IMR-90 (cell line): ENCODE measurements at regions not wholly inside any gene's neighbourhood (a gene's known extent, or its start where the extent isn't known, plus 50 kb on each side); places are given as distances from the start of the nearest gene placed in this dataset.

ENCODE experiments used
- ATAC-seq: fragments of 200-7000 bp; cut with Tn5 transposase; 2 replicates; pipeline ENCODE4 v1.9.1; 2020; ENCODE audit warnings: low read depth, mild to moderate bottlenecking, moderate library complexity
- BruUV-seq: library from RNA; stranded (reverse); fragments of 400-500 nt; replicated peaks from 2 replicates; lab custom pipeline; 2021; lab: Mats Ljungman, UMichigan
- CTCF ChIA-PET: fragments of 300-600 bp; formaldehyde crosslinking; extraction: SDS; loops from one replicate; lab custom pipeline; 2021; ENCODE audit warnings: antibody characterized with exemption; lab: Yijun Ruan, JAX
- POLR2A ChIA-PET: fragments of 300-600 bp; sonication (Branson Sonifier 250); formaldehyde crosslinking; loops from one replicate; lab custom pipeline; 2022; ENCODE audit warnings: antibody characterized with exemption; ENCODE audit not compliant: unreplicated experiment; lab: Charles Lee
- DNase-seq: peaks from one replicate; pipeline ENCODE4 v3.0.0; 2013
- H2AFZ ChIP-seq: replicated peaks from 2 replicates; pipeline ENCODE3; 2013; ENCODE audit warnings: low read length, mild to moderate bottlenecking; ENCODE audit not compliant: poor library complexity
- H2AK5ac ChIP-seq: 2 replicates; pipeline ENCODE4 v1.6.1; 2013; ENCODE audit warnings: low read depth, low read length, inconsistent platforms
- H2AK9ac ChIP-seq: replicated peaks from 2 replicates; pipeline ENCODE3; 2013; ENCODE audit warnings: mild to moderate bottlenecking, low read depth, low read length, moderate library complexity; ENCODE audit not compliant: poor library complexity
- H2BK120ac ChIP-seq: 2 replicates; pipeline ENCODE4 v1.6.1; 2013; ENCODE audit warnings: low read depth, low read length, inconsistent platforms
- H2BK15ac ChIP-seq: 3 replicates; pipeline ENCODE4 v1.6.1; 2013; ENCODE audit warnings: low read depth, low read length, inconsistent platforms
- H2BK20ac ChIP-seq: 2 replicates; pipeline ENCODE4 v1.6.1; 2013; ENCODE audit warnings: low read depth, mild to moderate bottlenecking, inconsistent platforms, low read length, moderate library complexity
- H2BK5ac ChIP-seq: 2 replicates; pipeline ENCODE4 v1.6.1; 2013; ENCODE audit warnings: mild to moderate bottlenecking, low read depth, low read length, inconsistent platforms; ENCODE audit not compliant: poor library complexity, severe bottlenecking
- H3K14ac ChIP-seq: replicated peaks from 2 replicates; pipeline ENCODE4 v1.6.1; 2013; ENCODE audit warnings: low read depth, low read length, inconsistent platforms
- H3K18ac ChIP-seq: 2 replicates; pipeline ENCODE4 v1.6.1; 2013; ENCODE audit warnings: low read depth, low read length, control low read depth
- H3K23ac ChIP-seq: 2 replicates; pipeline ENCODE4 v1.6.1; 2013; ENCODE audit warnings: low read depth, low read length, inconsistent platforms
- H3K27ac ChIP-seq: 2 replicates; pipeline ENCODE4 v1.5.1; 2013; ENCODE audit warnings: mild to moderate bottlenecking, control low read depth, low read length; ENCODE audit not compliant: insufficient read depth
- H3K27me3 ChIP-seq: 2 replicates; pipeline ENCODE4 v1.6.1; 2013; ENCODE audit warnings: low read length; ENCODE audit not compliant: control insufficient read depth, insufficient read depth
- H3K36me3 ChIP-seq: 2 replicates; pipeline ENCODE4 v1.6.1; 2013; ENCODE audit warnings: low read length, mixed read lengths; ENCODE audit not compliant: control insufficient read depth, insufficient read depth
- H3K4ac ChIP-seq: 2 replicates; pipeline ENCODE4 v1.6.1; 2013; ENCODE audit warnings: low read depth, low read length, inconsistent platforms
- H3K4me1 ChIP-seq: 2 replicates; pipeline ENCODE4 v1.6.1; 2013; ENCODE audit warnings: low read length, mixed read lengths; ENCODE audit not compliant: control insufficient read depth, insufficient read depth
- H3K4me2 ChIP-seq: 2 replicates; pipeline ENCODE4 v1.6.1; 2013; ENCODE audit warnings: low read depth, mild to moderate bottlenecking, control low read depth, low read length, moderate library complexity
- H3K4me3 ChIP-seq: 2 replicates; pipeline ENCODE4 v1.5.1; 2013; ENCODE audit warnings: low read depth, mild to moderate bottlenecking, control low read depth, low read length, moderate library complexity; ENCODE audit not compliant: insufficient read depth
- H3K56ac ChIP-seq: 2 replicates; pipeline ENCODE4 v1.6.1; 2013; ENCODE audit warnings: low read length, inconsistent platforms; ENCODE audit not compliant: insufficient read depth; ENCODE audit errors: extremely low read depth
- H3K79me1 ChIP-seq, 2 experiments: 2 replicates each; pipeline ENCODE4 v1.6.1; 2013; ENCODE audit warnings: low read length in 2 of 2, inconsistent platforms in 1 of 2, low read depth in 1 of 2
- H3K9ac ChIP-seq: 2 replicates; pipeline ENCODE4 v1.6.1; 2013; ENCODE audit warnings: low read depth, low read length, control low read depth
- H3K9me1 ChIP-seq: 2 replicates; pipeline ENCODE4 v1.6.1; 2013; ENCODE audit warnings: low read length, inconsistent platforms; ENCODE audit not compliant: insufficient read depth
- H3K9me3 ChIP-seq: 2 replicates; pipeline ENCODE4 v1.6.1; 2013; ENCODE audit warnings: low read length; ENCODE audit not compliant: control insufficient read depth, insufficient read depth
- H4K20me1 ChIP-seq: 2 replicates; pipeline ENCODE4 v1.6.1; 2013; ENCODE audit warnings: low read length, inconsistent platforms; ENCODE audit not compliant: insufficient read depth
- H4K5ac ChIP-seq: 2 replicates; pipeline ENCODE4 v1.6.1; 2013; ENCODE audit warnings: mild to moderate bottlenecking, low read depth, low read length, control low read depth
- H4K8ac ChIP-seq, 2 experiments: 2 replicates each; pipeline ENCODE4 v1.6.1; 2013; ENCODE audit warnings: low read depth in 2 of 2, low read length in 2 of 2, control low read depth in 1 of 2, inconsistent platforms in 1 of 2
- H4K91ac ChIP-seq: 2 replicates; pipeline ENCODE4 v1.6.1; 2013; ENCODE audit warnings: low read depth, low read length, inconsistent platforms; ENCODE audit not compliant: insufficient read depth
- ELK1 ChIP-seq: fragments of 150-350 bp; IDR thresholded peaks from 2 replicates; pipeline ENCODE4 v1.6.1; 2016; ENCODE audit warnings: low read depth, mild to moderate bottlenecking, low read length, moderate library complexity, borderline replicate concordance
- MAFK ChIP-seq: IDR thresholded peaks from 2 replicates; pipeline ENCODE4 v1.6.1; 2012; ENCODE audit warnings: low read depth, low read length, improper control_type of control experiment
- MAZ ChIP-seq: IDR thresholded peaks from 2 replicates; pipeline ENCODE4 v1.6.1; 2012; ENCODE audit warnings: low read depth, mild to moderate bottlenecking, low read length, improper control_type of control experiment, moderate library complexity, borderline replicate concordance
- NFE2L2 ChIP-seq: fragments of 150-350 bp; IDR thresholded peaks from 2 replicates; pipeline ENCODE4 v1.6.1; 2016; ENCODE audit warnings: low read depth, mild to moderate bottlenecking, low read length
- RAD21 ChIP-seq: IDR thresholded peaks from 2 replicates; pipeline ENCODE4 v1.6.1; 2012; ENCODE audit warnings: low read length, improper control_type of control experiment
- RCOR1 ChIP-seq: IDR thresholded peaks from 2 replicates; pipeline ENCODE4 v1.6.1; 2012; ENCODE audit warnings: mild to moderate bottlenecking, low read length, improper control_type of control experiment; ENCODE audit not compliant: insufficient replicate concordance
- RFX5 ChIP-seq: IDR thresholded peaks from 2 replicates; pipeline ENCODE4 v1.8.0; 2012; ENCODE audit warnings: low read depth, mild to moderate bottlenecking, low read length, moderate library complexity
- USF2 ChIP-seq: fragments of 150-350 bp; IDR thresholded peaks from 2 replicates; pipeline ENCODE4 v1.6.1; 2017; ENCODE audit warnings: mild to moderate bottlenecking, antibody characterized with exemption, low read length, low read depth
- WGBS, 2 experiments: methylation state at CpG; one replicate each; pipeline versions ENCODE4 v1.1.5 to v1.1.7; 2013; ENCODE audit warnings: missing lambda C conversion rate in 2 of 2; ENCODE audit not compliant: insufficient read length in 1 of 2; ENCODE audit errors: extremely low coverage in 2 of 2; 5-methylcytosine and 5-hydroxymethylcytosine counted together
- dilution Hi-C: fragments of 300-500 bp; cut with HindIII; formaldehyde crosslinking; loops from one replicate; pipeline ENCODE4 v1.14.3; 2018; ENCODE audit warnings: low sequenced_read_pairs; ENCODE audit not compliant: unreplicated experiment
- in situ Hi-C: fragments of 300-500 bp; cut with MboI; formaldehyde crosslinking; loops from 3 replicates; pipeline ENCODE4 v1.14.3; 2019; ENCODE audit warnings: low sequenced_read_pairs, inconsistent platforms, mixed read lengths
- intact Hi-C: fragments of 100-400 bp; cut with micrococcal nuclease; formaldehyde crosslinking; loops from 2 replicates; pipeline ENCODE4 v1.10.0; 2022

GRCh38 chr13:76798037-76798436 is 88.2 kb downstream of the KCTD12 start:
- no peak overlapping the region for H3K56ac ChIP-seq
- H3K79me1 ChIP-seq = no peaks in the 10 kb centered on the region
- H4K20me1 ChIP-seq = no peaks in the 10 kb centered on the region
- no peak overlapping the region for H2AFZ ChIP-seq
- no peaks in the 10 kb centered on the region for H3K9me3 ChIP-seq
- H3K4me1 ChIP-seq = no peaks in the 10 kb centered on the region
- no peak overlapping the region for H2BK5ac ChIP-seq
- H3K9ac ChIP-seq = no peak overlapping the region
- no peaks in the 10 kb centered on the region for H3K27me3 ChIP-seq
- no peak overlapping the region for H2BK15ac ChIP-seq
- ChIA-PET POLR2A (no interaction called here), CTCF (no interaction called here)
- H2AK9ac ChIP-seq = no peak overlapping the region
- no peak overlapping the region for H3K18ac ChIP-seq
- no peak for TF ChIP-seq MAFK
- no peak for TF ChIP-seq RFX5
- no peak for TF ChIP-seq RCOR1
- TF ChIP-seq RAD21 = no peak
- TF ChIP-seq MAZ = no peak
- no peak for TF ChIP-seq USF2
- no peak for TF ChIP-seq ELK1
- TF ChIP-seq NFE2L2 = no peak
- H3K14ac ChIP-seq = no peak overlapping the region
- no peak overlapping the region for H4K5ac ChIP-seq
- no peak overlapping the region for H2BK120ac ChIP-seq
- H2BK20ac ChIP-seq = no peak overlapping the region
- H3K9me1 ChIP-seq = no peaks in the 10 kb centered on the region
- H3K27ac ChIP-seq = no peak overlapping the region
- DNase-seq (no peak), ATAC-seq (no peak)
- no peak overlapping the region for H2AK5ac ChIP-seq
- H3K36me3 ChIP-seq = no peaks in the 10 kb centered on the region
- no peak overlapping the region for H3K23ac ChIP-seq
- in situ Hi-C loops (no loop called here), intact Hi-C loops (no loop called here), dilution Hi-C loops (no loop called here)
- H3K4me2 ChIP-seq = no peak overlapping the region
- 80% methylated on average over 1 of the region's 2 CpGs; no CpG with 5 or more reads in 1 of the 2 experiments for WGBS, 2 experiments
- H4K91ac ChIP-seq = no peak overlapping the region
- H3K4me3 ChIP-seq = no peak overlapping the region
- BruUV-seq = no TSS peak
- H4K8ac ChIP-seq = no peak overlapping the region
- no peak overlapping the region for H3K4ac ChIP-seq
